ENCODE measurements at regions not wholly inside any gene's neighbourhood (a gene's known extent, or its start where the extent isn't known, plus 50 kb on each side); places are given as distances from the start of the nearest gene placed in this dataset.
"Not testable (repeated sequence)": the region's sequence is repeated elsewhere in the genome, so short reads cannot be mapped to it uniquely, and the experiment has no call there.

GRCh38 chr9:105117234-105117633 lies 127.2 kb upstream of the SLC44A1 start:
- DNase-seq (ENCODE audit: low read depth) = no peak
- in situ Hi-C loops (cut with HindIII; ENCODE audit: low sequenced_read_pairs) = no loop called here
- TF ChIP-seq CTCF (IDR thresholded peaks at IDR 0.05; ENCODE audit: low read depth, low read length, missing control alignments) = no peak
- no peak overlapping the region for H3K4me3 ChIP-seq (ENCODE audit: low read depth, low read length)

- no peak for DNase-seq (ENCODE audit: low read depth)
- in situ Hi-C loops (cut with HindIII; ENCODE audit: low sequenced_read_pairs) = no loop called here
- TF ChIP-seq CTCF (IDR thresholded peaks at IDR 0.05; ENCODE audit: low read depth, low read length, missing control alignments) = no peak
- no peak overlapping the region for H3K4me3 ChIP-seq (ENCODE audit: low read depth, low read length)
These were observed 125.8 kb upstream of the SLC44A1 start for GRCh38 chr9:105118636-105119035.

- in situ Hi-C loops (cut with HindIII; ENCODE audit: low sequenced_read_pairs) = no loop called here
- no peak for DNase-seq (ENCODE audit: low read depth)
- no peak overlapping the region for H3K4me3 ChIP-seq (ENCODE audit: low read depth, low read length)
- TF ChIP-seq CTCF (IDR thresholded peaks at IDR 0.05; ENCODE audit: low read depth, low read length, missing control alignments) = no peak
These were observed 125.3 kb upstream of the SLC44A1 start for GRCh38 chr9:105119156-105119555.

- in situ Hi-C loops (cut with HindIII; ENCODE audit: low sequenced_read_pairs) = no loop called here
- DNase-seq (ENCODE audit: low read depth) = no peak
- H3K4me3 ChIP-seq (ENCODE audit: low read depth, low read length) = no peak overlapping the region
- no peak for TF ChIP-seq CTCF (IDR thresholded peaks at IDR 0.05; ENCODE audit: low read depth, low read length, missing control alignments)
These were observed 122.5 kb upstream of the SLC44A1 start for GRCh38 chr9:105121861-105122430.

- DNase-seq (ENCODE audit: low read depth); in situ Hi-C loops (cut with HindIII; ENCODE audit: low sequenced_read_pairs); H3K4me3 ChIP-seq (ENCODE audit: low read depth, low read length): not testable (repeated sequence)
These were observed 119.9 kb upstream of the SLC44A1 start for GRCh38 chr9:105124598-105124997.

- DNase-seq (ENCODE audit: low read depth) = no peak
- TF ChIP-seq CTCF (IDR thresholded peaks at IDR 0.05; ENCODE audit: low read depth, low read length, missing control alignments) = no peak
- in situ Hi-C loops (cut with HindIII; ENCODE audit: low sequenced_read_pairs) = no loop called here
- H3K4me3 ChIP-seq (ENCODE audit: low read depth, low read length) = no peak overlapping the region
These were observed 118.2 kb upstream of the SLC44A1 start for GRCh38 chr9:105126226-105126625.

- H3K4me3 ChIP-seq (ENCODE audit: low read depth, low read length) = no peak overlapping the region
- TF ChIP-seq CTCF (IDR thresholded peaks at IDR 0.05; ENCODE audit: low read depth, low read length, missing control alignments) = no peak
- in situ Hi-C loops (cut with HindIII; ENCODE audit: low sequenced_read_pairs) = no loop called here
- no peak for DNase-seq (ENCODE audit: low read depth)
These were observed 116.6 kb upstream of the SLC44A1 start for GRCh38 chr9:105127863-105128220.
